Sigmoid colon (tissue), 4 donors: ENCODE measurements at regions not wholly inside any gene's neighbourhood (a gene's known extent, or its start where the extent isn't known, plus 50 kb on each side); places are given as distances from the start of the nearest gene placed in this dataset.

ENCODE experiments used
- POLR2A ChIP-seq, 2 donors: fragments of 450-650 bp; IDR thresholded peaks; one replicate each; pipeline ENCODE4 v1.6.1; 2016; ENCODE audit warnings: antibody characterized with exemption in 2 of 2, mild to moderate bottlenecking in 2 of 2, moderate library complexity in 2 of 2
- POLR2AphosphoS5 ChIP-seq, 4 donors: sonication (generic); formaldehyde crosslinking; IDR thresholded peaks; one replicate each; pipeline ENCODE4 v1.6.1; 2017; ENCODE audit warnings: antibody characterized with exemption in 4 of 4
- TF ChIP-seq, protein P1 (sequence below), 4 experiments: fragments of 450-650 bp in 3 of 4; fragments of 200-600 bp in 1 of 4; IDR thresholded peaks; one replicate each; pipeline ENCODE4 v1.5.1; 2016 to 2019; ENCODE audit warnings: antibody characterized with exemption in 4 of 4, mild to moderate bottlenecking in 3 of 4, moderate library complexity in 2 of 4

DNA sequence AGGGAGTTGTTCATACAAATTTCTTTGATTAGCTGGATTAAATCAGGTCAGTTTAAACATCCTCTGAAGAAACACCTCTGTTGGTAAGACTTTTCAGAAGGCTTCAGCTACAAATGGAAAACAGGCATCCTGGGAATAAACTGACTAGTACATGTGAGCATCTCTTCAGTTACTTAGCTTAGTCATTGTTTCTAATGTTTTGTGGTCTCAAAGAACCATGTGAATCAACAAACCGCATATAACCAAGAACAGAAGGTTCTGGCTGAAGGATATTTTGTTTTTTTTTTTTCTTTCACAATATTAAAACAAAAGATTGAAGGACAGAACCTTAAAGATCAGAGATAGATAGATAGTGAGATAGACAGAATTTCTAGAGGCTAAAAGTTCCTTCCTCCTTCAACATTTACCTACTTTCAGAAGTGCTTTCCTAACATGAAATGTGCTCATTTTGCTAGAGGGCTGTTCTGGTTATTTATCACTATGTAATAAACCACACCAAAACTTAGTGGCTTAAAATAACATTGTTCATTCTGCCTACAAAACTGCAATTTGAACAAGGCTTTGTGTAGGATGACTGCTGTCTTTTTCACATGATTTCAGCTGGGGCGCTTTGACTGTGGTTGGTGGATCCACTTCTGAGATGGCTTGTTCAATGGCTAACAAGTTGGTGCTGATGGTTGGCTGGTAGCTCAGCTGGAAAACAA, 119.8 kb upstream of the PTGFR start:
- TF ChIP-seq, protein P1, sequence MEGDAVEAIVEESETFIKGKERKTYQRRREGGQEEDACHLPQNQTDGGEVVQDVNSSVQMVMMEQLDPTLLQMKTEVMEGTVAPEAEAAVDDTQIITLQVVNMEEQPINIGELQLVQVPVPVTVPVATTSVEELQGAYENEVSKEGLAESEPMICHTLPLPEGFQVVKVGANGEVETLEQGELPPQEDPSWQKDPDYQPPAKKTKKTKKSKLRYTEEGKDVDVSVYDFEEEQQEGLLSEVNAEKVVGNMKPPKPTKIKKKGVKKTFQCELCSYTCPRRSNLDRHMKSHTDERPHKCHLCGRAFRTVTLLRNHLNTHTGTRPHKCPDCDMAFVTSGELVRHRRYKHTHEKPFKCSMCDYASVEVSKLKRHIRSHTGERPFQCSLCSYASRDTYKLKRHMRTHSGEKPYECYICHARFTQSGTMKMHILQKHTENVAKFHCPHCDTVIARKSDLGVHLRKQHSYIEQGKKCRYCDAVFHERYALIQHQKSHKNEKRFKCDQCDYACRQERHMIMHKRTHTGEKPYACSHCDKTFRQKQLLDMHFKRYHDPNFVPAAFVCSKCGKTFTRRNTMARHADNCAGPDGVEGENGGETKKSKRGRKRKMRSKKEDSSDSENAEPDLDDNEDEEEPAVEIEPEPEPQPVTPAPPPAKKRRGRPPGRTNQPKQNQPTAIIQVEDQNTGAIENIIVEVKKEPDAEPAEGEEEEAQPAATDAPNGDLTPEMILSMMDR (IDR thresholded peaks at IDR 0.05) = no peak
- no peak for TF ChIP-seq POLR2A (IDR thresholded peaks at IDR 0.05)
- no peak for TF ChIP-seq POLR2AphosphoS5 (IDR thresholded peaks at IDR 0.05)
